B cell (primary cell): ENCODE measurements at regions not wholly inside any gene's neighbourhood (a gene's known extent, or its start where the extent isn't known, plus 50 kb on each side); places are given as distances from the start of the nearest gene placed in this dataset.

Experiments
- EZH2 ChIP-seq: IDR thresholded peaks from 2 replicates; pipeline ENCODE4 v1.6.1; 2012; ENCODE audit warnings: borderline replicate concordance, low read depth, mild to moderate bottlenecking, moderate library complexity, low read length; ENCODE audit not compliant: insufficient read depth, poor library complexity, severe bottlenecking
- TF ChIP-seq, protein P1 (sequence below): fragments of 200-600 bp; IDR thresholded peaks from one replicate; pipeline ENCODE4 v1.8.0; 2022; ENCODE audit warnings: antibody characterized with exemption, mild to moderate bottlenecking

DNA sequence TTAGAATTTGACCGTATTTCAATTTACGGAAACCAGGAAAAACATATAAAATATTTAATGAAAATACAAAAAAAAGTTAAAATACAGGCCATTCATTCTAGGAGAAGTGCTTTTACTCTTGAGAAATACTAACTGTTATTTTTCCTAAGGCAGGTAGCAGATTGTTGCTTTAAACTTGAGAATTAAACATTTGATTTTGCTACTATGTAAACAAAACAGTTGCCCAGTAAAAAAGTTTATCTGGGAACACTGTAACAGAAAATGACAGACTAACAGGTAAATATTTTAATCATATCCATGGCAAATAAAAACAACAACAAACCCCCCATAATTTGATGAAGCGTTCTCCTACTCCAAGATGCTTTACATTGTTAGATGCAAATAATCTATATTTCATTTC, 350.5 kb downstream of the CRPPA start:
- TF ChIP-seq, protein P1, sequence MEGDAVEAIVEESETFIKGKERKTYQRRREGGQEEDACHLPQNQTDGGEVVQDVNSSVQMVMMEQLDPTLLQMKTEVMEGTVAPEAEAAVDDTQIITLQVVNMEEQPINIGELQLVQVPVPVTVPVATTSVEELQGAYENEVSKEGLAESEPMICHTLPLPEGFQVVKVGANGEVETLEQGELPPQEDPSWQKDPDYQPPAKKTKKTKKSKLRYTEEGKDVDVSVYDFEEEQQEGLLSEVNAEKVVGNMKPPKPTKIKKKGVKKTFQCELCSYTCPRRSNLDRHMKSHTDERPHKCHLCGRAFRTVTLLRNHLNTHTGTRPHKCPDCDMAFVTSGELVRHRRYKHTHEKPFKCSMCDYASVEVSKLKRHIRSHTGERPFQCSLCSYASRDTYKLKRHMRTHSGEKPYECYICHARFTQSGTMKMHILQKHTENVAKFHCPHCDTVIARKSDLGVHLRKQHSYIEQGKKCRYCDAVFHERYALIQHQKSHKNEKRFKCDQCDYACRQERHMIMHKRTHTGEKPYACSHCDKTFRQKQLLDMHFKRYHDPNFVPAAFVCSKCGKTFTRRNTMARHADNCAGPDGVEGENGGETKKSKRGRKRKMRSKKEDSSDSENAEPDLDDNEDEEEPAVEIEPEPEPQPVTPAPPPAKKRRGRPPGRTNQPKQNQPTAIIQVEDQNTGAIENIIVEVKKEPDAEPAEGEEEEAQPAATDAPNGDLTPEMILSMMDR, result no peak
- no peak for TF ChIP-seq EZH2
